ENCODE measurements at regions not wholly inside any gene's neighbourhood (a gene's known extent, or its start where the extent isn't known, plus 50 kb on each side); places are given as distances from the start of the nearest gene placed in this dataset.

- TF ChIP-seq CTCF (IDR thresholded peaks at IDR 0.05), result no peak
- TF ChIP-seq SIN3A (IDR thresholded peaks at IDR 0.05; ENCODE audit: borderline replicate concordance, insufficient read depth, low read depth, low read length), result no peak
- TF ChIP-seq TCF7L2 (IDR thresholded peaks at IDR 0.05; ENCODE audit: low read depth, low read length), result no peak
Observed at GRCh38 chr3:174337227-174337626, 521.9 kb upstream of the NAALADL2 start.
